HL-60 (cell line): ENCODE measurements at regions not wholly inside any gene's neighbourhood (a gene's known extent, or its start where the extent isn't known, plus 50 kb on each side); places are given as distances from the start of the nearest gene placed in this dataset.

ENCODE experiments used
- DNase-seq, 2 experiments: peaks; one replicate each; pipeline ENCODE4 v3.0.0-alpha.2; 2010 to 2020; ENCODE audit warnings: low read depth in 1 of 2, low spot score in 1 of 2
- H3K27ac ChIP-seq: fragments of 250-450 bp; sonication (Bioruptor Pico); replicated peaks from 2 replicates; pipeline ENCODE4 v1.5.1; 2020; ENCODE audit warnings: mild to moderate bottlenecking, moderate library complexity
- H3K27me3 ChIP-seq: fragments of 250-450 bp; sonication (Bioruptor Pico); 2 replicates; pipeline ENCODE4 v1.5.1; 2021; ENCODE audit warnings: mild to moderate bottlenecking, moderate library complexity; ENCODE audit not compliant: insufficient read depth, poor library complexity, severe bottlenecking
- H3K4me3 ChIP-seq: replicated peaks from 2 replicates; pipeline ENCODE4 v1.5.1; 2011; ENCODE audit warnings: mild to moderate bottlenecking, control low read depth, low read length; ENCODE audit not compliant: insufficient read depth
- CTCF ChIP-seq: IDR thresholded peaks from one replicate; pipeline ENCODE4 v1.5.1; 2011; ENCODE audit warnings: low read length, control low read depth, inconsistent platforms; ENCODE audit not compliant: insufficient read depth
- GABPA ChIP-seq: IDR thresholded peaks from 2 replicates; pipeline ENCODE4 v1.6.1; 2012; ENCODE audit warnings: low read depth
- POLR2AphosphoS5 ChIP-seq: IDR thresholded peaks from 2 replicates; pipeline ENCODE4 v1.6.1; 2012; ENCODE audit warnings: low read depth
- REST ChIP-seq: IDR thresholded peaks from 2 replicates; pipeline ENCODE4 v1.6.1; 2012; ENCODE audit warnings: low read depth; ENCODE audit not compliant: insufficient replicate concordance
- SPI1 ChIP-seq: IDR thresholded peaks from 2 replicates; pipeline ENCODE4 v1.6.1; 2012; ENCODE audit warnings: low read depth, mild to moderate bottlenecking, borderline replicate concordance

GRCh38 chr10:90042075-90042474 lies 340.7 kb downstream of the KIF20B start:
- no peak overlapping the region for H3K4me3 ChIP-seq
- DNase-seq: no peak
- TF ChIP-seq GABPA: no peak
- no peak for TF ChIP-seq SPI1
- no peak for TF ChIP-seq CTCF
- TF ChIP-seq POLR2AphosphoS5: no peak
- no peak for TF ChIP-seq REST
- no peak overlapping the region for H3K27ac ChIP-seq
- no peaks in the 10 kb centered on the region for H3K27me3 ChIP-seq

- no peak for DNase-seq
- Histone ChIP-seq H3K27ac (no peak overlapping the region), H3K4me3 (no peak overlapping the region), H3K27me3 (no peaks in the 10 kb centered on the region)
- no peak for TF ChIP-seq SPI1
- TF ChIP-seq GABPA: no peak
- TF ChIP-seq CTCF: no peak
- no peak for TF ChIP-seq REST
- no peak for TF ChIP-seq POLR2AphosphoS5
These were observed 345.9 kb downstream of the KIF20B start for GRCh38 chr10:90047243-90047729.

- Histone ChIP-seq H3K4me3 (no peak overlapping the region), H3K27me3 (no peaks in the 10 kb centered on the region), H3K27ac (no peak overlapping the region)
- no peak for DNase-seq
- TF ChIP-seq POLR2AphosphoS5 (no peak), SPI1 (no peak), CTCF (no peak), REST (no peak), GABPA (no peak)
These were observed 349.7 kb downstream of the KIF20B start for GRCh38 chr10:90051053-90051452.
